CD4-positive, alpha-beta T cell treated with Interleukin-1 beta for 1 hour (primary cell): ENCODE measurements at regions not wholly inside any gene's neighbourhood (a gene's known extent, or its start where the extent isn't known, plus 50 kb on each side); places are given as distances from the start of the nearest gene placed in this dataset.

Experiments used
- DNase-seq, 2 donors: peaks; one replicate each; pipeline ENCODE4 v3.0.0-alpha.2; 2020 to 2022

DNA sequence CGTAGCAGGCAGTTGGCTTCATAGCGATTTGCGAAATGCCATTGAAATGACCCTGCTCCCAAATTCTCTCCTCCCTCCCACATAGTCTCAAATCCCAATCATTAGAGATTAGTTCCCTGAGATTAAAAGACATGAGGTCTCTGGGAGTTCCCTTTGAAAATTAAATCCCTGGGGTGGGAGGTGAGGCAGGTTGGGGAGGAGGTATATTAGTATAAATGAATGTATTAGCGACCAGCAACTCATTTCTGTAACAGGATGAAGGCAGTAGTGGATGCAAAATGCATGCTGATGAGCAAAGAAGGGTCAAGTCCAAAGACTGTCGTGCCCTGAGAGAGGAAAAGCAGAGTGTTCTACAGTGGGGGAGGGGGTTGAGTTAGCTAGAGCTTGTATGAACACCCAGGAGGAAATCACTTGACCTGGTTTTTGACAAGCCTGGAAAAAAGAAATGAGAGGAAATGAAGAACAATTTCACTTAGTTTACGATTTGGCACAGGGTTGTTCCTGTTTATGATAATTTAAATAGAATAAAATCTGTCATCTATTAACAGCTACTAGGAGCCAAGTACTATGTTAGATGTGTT is 79.6 kb upstream of the MTPN start:
- DNase-seq: no peak

DNA sequence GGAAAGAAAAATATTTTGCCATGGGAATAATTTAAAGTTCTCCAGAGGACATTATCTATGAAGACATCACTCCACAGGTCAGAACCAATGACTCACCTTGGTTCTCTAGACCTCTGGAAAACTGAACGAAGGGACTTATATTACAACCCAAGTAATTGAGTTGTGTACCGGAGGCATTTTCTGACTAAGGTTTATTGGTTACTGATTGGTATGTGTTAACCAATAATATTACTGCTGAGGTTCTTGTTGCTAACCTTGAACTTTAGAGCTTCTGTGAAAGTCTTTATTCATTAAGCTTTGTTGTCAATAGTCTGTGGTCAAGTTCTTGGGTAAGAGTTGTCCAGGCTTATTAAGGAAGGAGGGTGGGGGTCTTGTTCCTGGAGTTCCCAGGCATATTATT is 78.1 kb upstream of the MTPN start:
- DNase-seq: no peak

- DNase-seq: no peak
Measured at GRCh38 chr7:136053689-136054485, 76.7 kb upstream of the MTPN start.

- no peak for DNase-seq
Measured at GRCh38 chr7:136051203-136051928, 74.2 kb upstream of the MTPN start.

GRCh38 chr7:136050462-136050847 is 73.3 kb upstream of the MTPN start:
- DNase-seq: no peak

DNA sequence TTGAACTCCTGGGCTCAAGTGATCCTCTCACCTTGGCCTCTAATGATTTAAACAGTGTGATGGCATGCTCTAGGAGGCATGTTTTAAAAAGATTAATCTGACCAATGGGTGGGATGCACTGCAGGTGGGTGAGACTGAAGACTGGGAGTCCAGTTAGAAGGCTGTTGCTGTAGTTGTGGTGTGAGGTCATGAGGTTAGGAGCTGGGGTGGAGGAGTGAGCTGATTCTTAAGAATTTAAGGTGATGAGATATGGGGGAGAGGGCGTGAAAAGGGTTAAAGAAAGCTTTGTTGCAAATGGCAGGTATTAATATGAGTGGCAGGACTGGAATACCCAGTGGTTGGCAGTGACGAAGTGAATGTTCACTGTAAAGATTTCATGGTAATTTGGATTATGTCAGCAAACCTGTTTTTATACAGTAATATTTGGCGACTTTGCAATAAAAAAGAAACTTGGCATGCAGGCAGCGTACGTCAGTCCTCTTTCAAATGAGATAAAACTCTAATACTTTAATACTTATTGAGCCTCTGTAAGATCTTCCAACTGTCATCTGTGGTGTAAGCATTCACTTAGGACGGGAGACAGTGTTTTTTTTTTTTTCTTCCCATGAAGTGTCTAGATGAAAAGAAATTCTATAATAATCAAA is 72.8 kb upstream of the MTPN start:
- DNase-seq: no peak

DNA sequence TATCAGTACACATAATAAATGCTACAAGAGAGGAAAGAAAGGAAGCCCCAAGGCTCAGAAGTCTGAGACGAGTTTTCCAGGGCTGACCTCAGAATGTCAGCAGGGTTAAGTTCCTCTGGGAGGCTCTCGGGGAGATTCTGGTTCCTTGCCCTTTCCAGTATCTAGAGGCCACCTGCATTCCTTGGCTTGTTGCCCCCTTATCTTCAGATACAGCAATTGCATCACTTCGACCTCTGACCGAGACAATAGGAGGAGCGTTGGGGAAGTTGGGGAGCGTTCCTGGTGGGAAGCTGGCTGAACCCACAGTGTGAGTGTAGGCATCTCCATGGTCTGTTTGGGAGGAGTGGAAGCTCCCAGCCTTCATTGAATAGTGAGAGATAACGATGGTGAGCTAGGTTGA is 72.0 kb upstream of the MTPN start:
- no peak for DNase-seq

DNA sequence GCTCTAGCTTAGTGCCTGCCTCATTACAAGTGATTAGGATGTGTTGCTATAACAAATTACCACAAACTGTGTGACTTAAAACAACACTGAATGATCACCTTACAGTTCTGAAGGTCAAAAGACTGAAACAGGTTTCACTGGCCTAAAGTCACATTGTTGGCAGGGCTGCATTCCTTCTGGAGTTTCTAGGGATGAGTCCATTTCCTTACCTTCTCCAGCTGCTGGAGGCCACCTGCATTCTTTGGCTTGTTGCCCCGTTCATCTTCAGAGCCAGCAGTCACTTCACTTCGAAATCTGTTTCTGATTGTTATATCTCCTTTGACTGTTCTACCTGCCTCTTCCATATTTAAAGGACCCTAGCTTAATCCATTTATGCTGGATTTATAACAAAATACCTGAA is 69.4 kb upstream of the MTPN start:
- DNase-seq: no peak

DNA sequence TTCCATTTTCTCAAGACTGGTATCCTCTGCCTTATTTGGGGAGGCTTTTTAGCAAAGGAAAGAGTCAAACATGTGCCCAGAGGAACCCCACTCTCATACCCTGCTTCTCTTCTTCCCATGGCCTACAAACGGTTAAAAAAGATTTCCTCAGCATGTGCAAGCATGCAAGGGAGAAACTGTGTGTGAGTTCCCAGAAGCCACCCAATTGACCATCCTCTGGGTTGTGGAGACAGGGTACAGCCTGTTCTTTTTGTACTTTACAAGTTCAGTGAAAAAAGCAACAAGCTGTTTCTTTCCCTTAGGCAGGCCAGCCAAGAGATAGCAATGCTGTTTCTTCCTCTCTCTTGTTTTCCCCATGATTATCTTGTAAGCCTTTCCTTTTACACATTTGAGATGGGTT is 68.8 kb upstream of the MTPN start:
- no peak for DNase-seq

- DNase-seq: no peak
Measured at GRCh38 chr7:136045181-136045580, 68.0 kb upstream of the MTPN start.

- no peak for DNase-seq
Measured at GRCh38 chr7:136039577-136040345, 62.6 kb upstream of the MTPN start.

GRCh38 chr7:136036336-136036735 is 59.2 kb upstream of the MTPN start:
- DNase-seq: no peak

DNA sequence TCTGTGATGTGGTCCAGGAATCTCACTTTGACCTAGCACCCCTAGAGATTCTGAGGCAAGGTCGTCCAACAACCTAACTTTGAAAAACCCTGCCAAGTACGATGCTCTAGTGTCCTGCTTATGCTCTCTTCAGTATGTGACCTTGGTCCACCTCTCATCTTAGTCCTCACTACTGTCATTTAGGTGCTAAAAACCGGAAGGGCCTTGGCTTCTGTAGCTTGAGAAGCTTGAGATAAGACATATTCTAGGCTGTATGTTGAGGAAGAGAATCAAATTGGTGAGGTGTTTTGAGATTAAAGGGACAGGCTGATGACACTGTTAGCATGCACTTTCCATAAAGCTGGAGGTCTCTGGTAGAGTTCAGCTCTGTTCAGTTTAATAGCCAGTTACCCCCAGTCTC is 57.0 kb upstream of the MTPN start:
- no peak for DNase-seq

- DNase-seq: no peak
Measured at GRCh38 chr7:136033413-136034031, 56.4 kb upstream of the MTPN start.

GRCh38 chr7:136030867-136031318 is 53.7 kb upstream of the MTPN start:
- DNase-seq: no peak

DNA sequence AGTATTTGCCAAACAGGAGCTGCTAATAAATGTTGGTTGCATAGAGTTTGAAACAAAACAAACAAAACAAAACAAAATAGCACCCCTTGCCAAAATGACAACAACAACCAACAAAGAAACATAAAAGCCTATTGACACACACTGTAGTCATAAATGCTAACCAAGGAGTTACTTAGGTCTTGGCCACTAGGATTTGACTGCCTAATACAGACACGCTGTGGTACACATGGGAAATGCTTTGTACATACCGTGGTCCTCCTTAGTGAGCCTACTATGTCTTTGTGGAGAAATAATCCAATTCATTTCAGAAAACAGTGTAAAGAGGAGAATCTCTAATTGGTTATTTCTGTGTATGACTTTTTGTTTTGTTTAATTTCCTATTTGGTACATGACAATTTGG is 53.2 kb upstream of the MTPN start:
- DNase-seq: no peak

DNA sequence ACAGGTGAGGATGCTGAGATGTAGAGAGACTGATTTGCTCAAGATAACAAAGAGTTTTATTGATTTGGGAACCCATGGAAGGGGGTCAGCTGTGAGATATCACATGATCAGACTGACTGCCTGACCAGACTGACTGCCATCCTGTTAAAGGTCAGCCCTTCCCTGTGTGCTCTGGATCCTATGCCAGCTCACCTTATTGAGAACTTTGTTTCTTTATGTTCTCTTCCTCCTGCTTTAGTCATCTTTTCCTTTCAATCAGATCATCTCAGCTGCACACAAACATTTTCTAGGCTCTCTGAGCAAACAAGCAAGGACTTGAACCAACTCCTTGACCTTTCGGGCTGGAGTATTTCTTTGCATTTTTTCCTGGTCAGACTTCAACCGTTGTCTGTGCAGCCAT is 50.0 kb upstream of the MTPN start:
- no peak for DNase-seq
